ENCODE measurements at regions not wholly inside any gene's neighbourhood (a gene's known extent, or its start where the extent isn't known, plus 50 kb on each side); places are given as distances from the start of the nearest gene placed in this dataset.

DNA sequence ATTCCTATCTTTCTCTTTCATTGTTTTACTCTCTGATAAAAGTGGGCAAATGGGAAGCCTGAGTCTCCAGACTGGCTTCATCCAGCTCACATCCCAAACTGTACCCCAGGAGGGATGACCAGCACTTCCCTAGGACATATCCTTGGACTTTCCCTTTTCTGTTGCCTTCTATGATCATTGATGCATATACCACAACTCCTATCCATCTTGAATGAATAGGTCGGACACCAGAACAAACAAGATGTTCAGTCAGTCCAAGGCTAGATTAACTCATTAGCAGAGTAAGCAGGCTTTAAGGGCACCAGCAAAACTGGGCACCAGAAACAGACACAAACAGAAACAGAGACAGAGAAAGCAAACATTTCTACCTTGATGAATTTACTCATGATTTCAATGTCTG lies 159.1 kb upstream of the RGMB start:
- CTCF ChIA-PET, result no interaction called here
- H3K4me3 Mint-ChIP-seq, result no peak overlapping the region
- TF ChIP-seq NFATC4 (CRISPR knock-in tag; IDR thresholded peaks at IDR 0.05) (no peak), ZNF512 (CRISPR knock-in tag; IDR thresholded peaks at IDR 0.05; ENCODE audit: borderline replicate concordance) (no peak), GRHL2 (CRISPR knock-in tag; IDR thresholded peaks at IDR 0.05; ENCODE audit: insufficient replicate concordance, severe bottlenecking) (no peak), MAX (CRISPR knock-in tag; IDR thresholded peaks at IDR 0.05) (no peak), MYBL2 (CRISPR knock-in tag; IDR thresholded peaks at IDR 0.05) (no peak), ETV6 (CRISPR knock-in tag; IDR thresholded peaks at IDR 0.05) (no peak), ERG (CRISPR knock-in tag; IDR thresholded peaks at IDR 0.05) (no peak), AFF4 (CRISPR knock-in tag; IDR thresholded peaks at IDR 0.05; ENCODE audit: borderline replicate concordance) (no peak)

GRCh38 chr5:98621821-98622220 lies 151.6 kb upstream of the RGMB start:
- no peak overlapping the region for H3K4me3 Mint-ChIP-seq
- no peak overlapping the region for H3K27ac Mint-ChIP-seq
- TF ChIP-seq ELF4 (CRISPR knock-in tag; IDR thresholded peaks at IDR 0.05; ENCODE audit: low read depth) (no peak), PRRX2 (CRISPR knock-in tag; IDR thresholded peaks at IDR 0.05) (no peak), ESRRA (CRISPR knock-in tag; IDR thresholded peaks at IDR 0.05; ENCODE audit: borderline replicate concordance) (no peak), ZSCAN18 (CRISPR knock-in tag; IDR thresholded peaks at IDR 0.05) (no peak), NFYB (CRISPR knock-in tag; conservative IDR thresholded peaks at IDR 0.05; ENCODE audit: low read depth) (no peak), HMGA2 (CRISPR knock-in tag; IDR thresholded peaks at IDR 0.05) (no peak), PREB (CRISPR knock-in tag; IDR thresholded peaks at IDR 0.05; ENCODE audit: borderline replicate concordance) (no peak), GTF2I (CRISPR knock-in tag; conservative IDR thresholded peaks at IDR 0.05) (no peak), FOXJ3 (CRISPR knock-in tag; IDR thresholded peaks at IDR 0.05; ENCODE audit: borderline replicate concordance) (no peak)
- TF ChIP-seq, protein P1, sequence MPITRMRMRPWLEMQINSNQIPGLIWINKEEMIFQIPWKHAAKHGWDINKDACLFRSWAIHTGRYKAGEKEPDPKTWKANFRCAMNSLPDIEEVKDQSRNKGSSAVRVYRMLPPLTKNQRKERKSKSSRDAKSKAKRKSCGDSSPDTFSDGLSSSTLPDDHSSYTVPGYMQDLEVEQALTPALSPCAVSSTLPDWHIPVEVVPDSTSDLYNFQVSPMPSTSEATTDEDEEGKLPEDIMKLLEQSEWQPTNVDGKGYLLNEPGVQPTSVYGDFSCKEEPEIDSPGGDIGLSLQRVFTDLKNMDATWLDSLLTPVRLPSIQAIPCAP (CRISPR knock-in tag; IDR thresholded peaks at IDR 0.05), result no peak
- TF ChIP-seq, protein P2, sequence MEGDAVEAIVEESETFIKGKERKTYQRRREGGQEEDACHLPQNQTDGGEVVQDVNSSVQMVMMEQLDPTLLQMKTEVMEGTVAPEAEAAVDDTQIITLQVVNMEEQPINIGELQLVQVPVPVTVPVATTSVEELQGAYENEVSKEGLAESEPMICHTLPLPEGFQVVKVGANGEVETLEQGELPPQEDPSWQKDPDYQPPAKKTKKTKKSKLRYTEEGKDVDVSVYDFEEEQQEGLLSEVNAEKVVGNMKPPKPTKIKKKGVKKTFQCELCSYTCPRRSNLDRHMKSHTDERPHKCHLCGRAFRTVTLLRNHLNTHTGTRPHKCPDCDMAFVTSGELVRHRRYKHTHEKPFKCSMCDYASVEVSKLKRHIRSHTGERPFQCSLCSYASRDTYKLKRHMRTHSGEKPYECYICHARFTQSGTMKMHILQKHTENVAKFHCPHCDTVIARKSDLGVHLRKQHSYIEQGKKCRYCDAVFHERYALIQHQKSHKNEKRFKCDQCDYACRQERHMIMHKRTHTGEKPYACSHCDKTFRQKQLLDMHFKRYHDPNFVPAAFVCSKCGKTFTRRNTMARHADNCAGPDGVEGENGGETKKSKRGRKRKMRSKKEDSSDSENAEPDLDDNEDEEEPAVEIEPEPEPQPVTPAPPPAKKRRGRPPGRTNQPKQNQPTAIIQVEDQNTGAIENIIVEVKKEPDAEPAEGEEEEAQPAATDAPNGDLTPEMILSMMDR (IDR thresholded peaks at IDR 0.05), result no peak
- TF ChIP-seq, protein P3, sequence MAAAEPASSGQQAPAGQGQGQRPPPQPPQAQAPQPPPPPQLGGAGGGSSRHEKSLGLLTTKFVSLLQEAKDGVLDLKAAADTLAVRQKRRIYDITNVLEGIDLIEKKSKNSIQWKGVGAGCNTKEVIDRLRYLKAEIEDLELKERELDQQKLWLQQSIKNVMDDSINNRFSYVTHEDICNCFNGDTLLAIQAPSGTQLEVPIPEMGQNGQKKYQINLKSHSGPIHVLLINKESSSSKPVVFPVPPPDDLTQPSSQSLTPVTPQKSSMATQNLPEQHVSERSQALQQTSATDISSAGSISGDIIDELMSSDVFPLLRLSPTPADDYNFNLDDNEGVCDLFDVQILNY (CRISPR knock-in tag; IDR thresholded peaks at IDR 0.05), result no peak
- no peaks in the 10 kb centered on the region for H3K27me3 Mint-ChIP-seq (ENCODE audit: low read depth)
- H3K36me3 Mint-ChIP-seq, result no peaks in the 10 kb centered on the region
- ATAC-seq, result no peak
- no peaks in the 10 kb centered on the region for H3K4me1 Mint-ChIP-seq
- CTCF ChIA-PET, result no interaction called here
- no peaks in the 10 kb centered on the region for H3K9me3 Mint-ChIP-seq
- no peak for DNase-seq (ENCODE audit: low spot score)
- POLR2A ChIA-PET, result no interaction called here

More for the DNA sequence above, 159.1 kb upstream of the RGMB start:
- Mint-ChIP-seq H3K9me3 (no peaks in the 10 kb centered on the region), H3K36me3 (no peaks in the 10 kb centered on the region), H3K4me1 (peaks cover 16% of the 10 kb centered on the region; the same call in 1 of the 2 replicates), H3K27me3 (ENCODE audit: low read depth) (no peaks in the 10 kb centered on the region), H3K27ac (no peak overlapping the region)
- POLR2A ChIA-PET, result interaction anchor here (0.9 kb wide), 1 partner anchor 84 kb away, joined by 3 read pairs; no protein-coding TSS in a partner anchor
- no peak for ATAC-seq
- DNase-seq (ENCODE audit: low spot score), result no peak

Data from WTC11 (cell line).